ENCODE measurements at regions not wholly inside any gene's neighbourhood (a gene's known extent, or its start where the extent isn't known, plus 50 kb on each side); places are given as distances from the start of the nearest gene placed in this dataset.

GRCh38 chr2:60091266-60091665 is 462.2 kb downstream of the BCL11A start:
- TF ChIP-seq POLR2A (IDR thresholded peaks at IDR 0.05; ENCODE audit: low read length) (no peak), GATA1 (IDR thresholded peaks at IDR 0.05; ENCODE audit: low read depth, low read length) (no peak)
